SH-SY5Y (cell line): ENCODE measurements at regions not wholly inside any gene's neighbourhood (a gene's known extent, or its start where the extent isn't known, plus 50 kb on each side); places are given as distances from the start of the nearest gene placed in this dataset.

Experiments used
- GATA2 ChIP-seq: IDR thresholded peaks from 2 replicates; pipeline ENCODE4 v1.6.1; 2011; ENCODE audit warnings: mild to moderate bottlenecking, low read depth, low read length
- GATA3 ChIP-seq: IDR thresholded peaks from 2 replicates; pipeline ENCODE4 v1.6.1; 2011; ENCODE audit warnings: low read depth, mild to moderate bottlenecking, low read length, moderate library complexity

GRCh38 chr6:163841733-163842132, 427.2 kb downstream of the QKI start:
- TF ChIP-seq GATA2 (no peak), GATA3 (no peak)
